Type B pancreatic cell (in vitro differentiated cells): ENCODE measurements at regions not wholly inside any gene's neighbourhood (a gene's known extent, or its start where the extent isn't known, plus 50 kb on each side); places are given as distances from the start of the nearest gene placed in this dataset.

ENCODE experiments used
- DNase-seq: peaks from one replicate; pipeline ENCODE4 v3.0.0; 2021; ENCODE audit warnings: mixed read lengths; ENCODE audit not compliant: unreplicated experiment; ENCODE audit errors: extremely low spot score
- H3K27ac Mint-ChIP-seq: 2 replicates; pipeline ENCODE4 v1.8.0; 2021; ENCODE audit warnings: mild to moderate bottlenecking, mixed read lengths
- H3K27me3 Mint-ChIP-seq: 2 replicates; pipeline ENCODE4 v1.8.0; 2021; ENCODE audit warnings: mixed read lengths
- H3K36me3 Mint-ChIP-seq: 2 replicates; pipeline ENCODE4 v1.8.0; 2021; ENCODE audit warnings: mixed read lengths
- H3K4me1 Mint-ChIP-seq: one replicate; pipeline ENCODE4 v1.8.0; 2021; ENCODE audit warnings: mixed read lengths; ENCODE audit not compliant: unreplicated experiment
- H3K4me3 Mint-ChIP-seq: 2 replicates; pipeline ENCODE4 v1.8.0; 2021; ENCODE audit warnings: mild to moderate bottlenecking, mixed read lengths
- H3K9me3 Mint-ChIP-seq: 2 replicates; pipeline ENCODE4 v1.8.0; 2021; ENCODE audit warnings: mixed read lengths
- TF ChIP-seq, protein P1 (sequence below): fragments of 200-600 bp; sonication (generic); conservative IDR thresholded peaks from 2 replicates; pipeline ENCODE4 v1.5.0; 2021; ENCODE audit warnings: antibody characterized with exemption, mild to moderate bottlenecking

DNA sequence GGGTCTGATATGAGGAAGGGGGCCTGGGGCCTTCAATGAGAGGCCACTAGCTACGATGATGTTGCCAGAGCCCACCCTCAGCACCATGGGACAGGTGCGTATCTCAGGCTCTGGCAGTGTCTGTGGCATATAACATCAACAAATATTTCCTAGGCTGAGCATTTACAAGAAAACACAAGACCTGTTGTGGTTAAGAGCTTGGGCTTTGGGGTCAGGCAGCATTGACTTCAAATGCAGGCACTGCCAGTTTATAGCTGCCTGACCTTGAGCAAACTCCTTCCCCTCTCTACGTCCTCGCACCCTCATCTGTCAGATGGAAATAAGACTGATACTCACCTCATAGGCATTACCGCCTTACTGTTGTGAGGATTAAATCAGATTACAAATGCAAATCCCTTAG is 156.0 kb downstream of the KATNAL1 start:
- no peak overlapping the region for H3K27ac Mint-ChIP-seq
- TF ChIP-seq, protein P1, sequence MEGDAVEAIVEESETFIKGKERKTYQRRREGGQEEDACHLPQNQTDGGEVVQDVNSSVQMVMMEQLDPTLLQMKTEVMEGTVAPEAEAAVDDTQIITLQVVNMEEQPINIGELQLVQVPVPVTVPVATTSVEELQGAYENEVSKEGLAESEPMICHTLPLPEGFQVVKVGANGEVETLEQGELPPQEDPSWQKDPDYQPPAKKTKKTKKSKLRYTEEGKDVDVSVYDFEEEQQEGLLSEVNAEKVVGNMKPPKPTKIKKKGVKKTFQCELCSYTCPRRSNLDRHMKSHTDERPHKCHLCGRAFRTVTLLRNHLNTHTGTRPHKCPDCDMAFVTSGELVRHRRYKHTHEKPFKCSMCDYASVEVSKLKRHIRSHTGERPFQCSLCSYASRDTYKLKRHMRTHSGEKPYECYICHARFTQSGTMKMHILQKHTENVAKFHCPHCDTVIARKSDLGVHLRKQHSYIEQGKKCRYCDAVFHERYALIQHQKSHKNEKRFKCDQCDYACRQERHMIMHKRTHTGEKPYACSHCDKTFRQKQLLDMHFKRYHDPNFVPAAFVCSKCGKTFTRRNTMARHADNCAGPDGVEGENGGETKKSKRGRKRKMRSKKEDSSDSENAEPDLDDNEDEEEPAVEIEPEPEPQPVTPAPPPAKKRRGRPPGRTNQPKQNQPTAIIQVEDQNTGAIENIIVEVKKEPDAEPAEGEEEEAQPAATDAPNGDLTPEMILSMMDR, result no peak
- H3K36me3 Mint-ChIP-seq, result no peaks in the 10 kb centered on the region
- H3K4me1 Mint-ChIP-seq, result peaks cover 32% of the 10 kb centered on the region
- H3K27me3 Mint-ChIP-seq, result peaks cover 32% of the 10 kb centered on the region
- H3K4me3 Mint-ChIP-seq, result no peak overlapping the region
- no peaks in the 10 kb centered on the region for H3K9me3 Mint-ChIP-seq
- DNase-seq, result no peak

- Mint-ChIP-seq H3K36me3 (no peaks in the 10 kb centered on the region), H3K9me3 (no peaks in the 10 kb centered on the region), H3K4me1 (peaks cover 16% of the 10 kb centered on the region), H3K27me3 (peaks cover 14% of the 10 kb centered on the region), H3K27ac (no peak overlapping the region), H3K4me3 (no peak overlapping the region)
- DNase-seq, result no peak
- TF ChIP-seq, protein P1, result no peak
Observed at GRCh38 chr13:30149248-30149647, 158.1 kb downstream of the KATNAL1 start.

GRCh38 chr13:30148786-30149185 is 158.6 kb downstream of the KATNAL1 start:
- H3K27me3 Mint-ChIP-seq, result peaks cover 9% of the 10 kb centered on the region
- H3K4me1 Mint-ChIP-seq, result peaks cover 14% of the 10 kb centered on the region
- no peak for DNase-seq
- H3K9me3 Mint-ChIP-seq, result no peaks in the 10 kb centered on the region
- TF ChIP-seq, protein P1, result no peak
- no peak overlapping the region for H3K27ac Mint-ChIP-seq
- H3K4me3 Mint-ChIP-seq, result no peak overlapping the region
- no peaks in the 10 kb centered on the region for H3K36me3 Mint-ChIP-seq

DNA sequence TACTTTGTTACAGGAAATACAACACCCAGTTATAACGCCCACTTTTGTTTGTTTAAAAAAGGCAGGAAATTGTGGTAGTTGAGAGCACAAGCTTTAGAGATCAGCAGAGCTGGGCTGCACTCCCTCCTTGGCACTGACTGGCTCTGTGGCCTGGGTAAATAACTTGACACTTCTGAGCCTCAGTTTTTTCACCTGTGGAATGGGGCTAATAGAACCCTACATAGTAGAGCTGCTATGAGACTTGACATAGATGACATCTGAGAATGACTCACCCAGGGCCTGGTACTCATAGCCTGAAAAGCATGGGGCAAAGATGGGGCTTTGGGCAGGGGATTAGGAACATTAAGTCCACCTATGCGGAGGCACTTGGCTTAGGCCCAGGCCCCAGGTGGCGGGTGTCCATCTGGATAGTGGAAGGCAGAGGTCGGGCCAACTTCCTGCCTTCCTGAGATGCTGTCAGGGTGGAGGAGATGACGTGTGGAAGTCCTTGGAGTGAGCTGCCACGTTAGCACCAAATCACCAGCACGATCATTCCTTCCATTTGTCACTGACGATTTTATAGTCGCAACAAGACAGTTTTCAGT is 159.1 kb downstream of the KATNAL1 start:
- TF ChIP-seq, protein P1, result no peak
- Mint-ChIP-seq H3K4me1 (peaks cover 10% of the 10 kb centered on the region), H3K4me3 (no peak overlapping the region), H3K27me3 (peaks cover 4% of the 10 kb centered on the region), H3K9me3 (no peaks in the 10 kb centered on the region), H3K36me3 (no peaks in the 10 kb centered on the region), H3K27ac (no peak overlapping the region)
- no peak for DNase-seq

- Mint-ChIP-seq H3K4me1 (peaks cover 7% of the 10 kb centered on the region), H3K27me3 (peaks cover under 1% of the 10 kb centered on the region), H3K4me3 (no peak overlapping the region), H3K27ac (no peak overlapping the region), H3K9me3 (no peaks in the 10 kb centered on the region), H3K36me3 (no peaks in the 10 kb centered on the region)
- TF ChIP-seq, protein P1, result no peak
- no peak for DNase-seq
Observed at GRCh38 chr13:30147421-30147820, 159.9 kb downstream of the KATNAL1 start.

DNA sequence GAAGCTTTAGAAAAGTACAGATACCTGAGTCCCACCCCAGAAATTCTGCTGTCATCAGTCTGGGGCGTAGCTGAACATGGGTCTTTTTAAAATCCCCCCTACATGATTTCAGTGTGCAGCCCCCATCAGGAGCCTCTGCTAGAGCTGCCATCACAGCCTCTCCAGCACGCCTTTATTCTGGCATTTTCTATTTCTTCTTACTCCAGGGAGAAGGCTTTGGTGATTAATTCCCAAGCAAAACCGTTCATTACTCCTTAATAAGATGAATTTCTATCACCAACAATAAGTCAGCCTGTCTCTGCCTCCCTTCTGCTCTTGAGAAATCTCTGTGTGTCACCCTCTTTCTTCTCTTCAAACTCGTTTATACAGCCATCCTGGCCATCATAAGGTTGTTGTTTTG is 160.3 kb downstream of the KATNAL1 start:
- Mint-ChIP-seq H3K9me3 (no peaks in the 10 kb centered on the region), H3K27ac (no peak overlapping the region), H3K4me3 (no peak overlapping the region), H3K4me1 (peaks cover 8% of the 10 kb centered on the region), H3K27me3 (no peaks in the 10 kb centered on the region), H3K36me3 (no peaks in the 10 kb centered on the region)
- TF ChIP-seq, protein P1, result no peak
- DNase-seq, result no peak
